B cell (primary cell): ENCODE measurements at regions not wholly inside any gene's neighbourhood (a gene's known extent, or its start where the extent isn't known, plus 50 kb on each side); places are given as distances from the start of the nearest gene placed in this dataset.

Experiments used
- CTCF ChIP-seq: fragments of 200-600 bp; IDR thresholded peaks from one replicate; pipeline ENCODE4 v1.8.0; 2022; ENCODE audit warnings: antibody characterized with exemption, mild to moderate bottlenecking
- EZH2 ChIP-seq: IDR thresholded peaks from 2 replicates; pipeline ENCODE4 v1.6.1; 2012; ENCODE audit warnings: borderline replicate concordance, low read depth, mild to moderate bottlenecking, moderate library complexity, low read length; ENCODE audit not compliant: insufficient read depth, poor library complexity, severe bottlenecking

GRCh38 chr10:28453926-28454325, 79.0 kb upstream of the WAC start:
- TF ChIP-seq EZH2 (no peak), CTCF (no peak)
